AG10803 (cell line): ENCODE measurements at regions not wholly inside any gene's neighbourhood (a gene's known extent, or its start where the extent isn't known, plus 50 kb on each side); places are given as distances from the start of the nearest gene placed in this dataset.

ENCODE experiments used
- DNase-seq: peaks from one replicate; pipeline ENCODE4 v3.0.0; 2010; ENCODE audit warnings: low read depth
- H3K4me3 ChIP-seq: 2 replicates; pipeline ENCODE4 v1.5.1; 2011; ENCODE audit warnings: mild to moderate bottlenecking, low read length, control low read depth
- CTCF ChIP-seq: conservative IDR thresholded peaks from 2 replicates; pipeline ENCODE4 v1.5.1; 2011; ENCODE audit warnings: mild to moderate bottlenecking, low read length, control low read depth, inconsistent platforms

- no peak for DNase-seq
- H3K4me3 ChIP-seq = no peak overlapping the region
- no peak for TF ChIP-seq CTCF
These were observed 76.1 kb upstream of the PDK4 start for GRCh38 chr7:95672434-95672833.

GRCh38 chr7:95669513-95669912 is 73.2 kb upstream of the PDK4 start:
- no peak overlapping the region for H3K4me3 ChIP-seq
- no peak for DNase-seq
- no peak for TF ChIP-seq CTCF

GRCh38 chr7:95668504-95669018 is 72.2 kb upstream of the PDK4 start:
- TF ChIP-seq CTCF = no peak
- DNase-seq = no peak

GRCh38 chr7:95662987-95663386 is 66.7 kb upstream of the PDK4 start:
- H3K4me3 ChIP-seq = no peak overlapping the region
- no peak for DNase-seq
- no peak for TF ChIP-seq CTCF

More at GRCh38 chr7:95668504-95669018, 72.2 kb upstream of the PDK4 start:
- H3K4me3 ChIP-seq = no peak overlapping the region

- no peak overlapping the region for H3K4me3 ChIP-seq
- no peak for DNase-seq
- no peak for TF ChIP-seq CTCF
These were observed 63.7 kb upstream of the PDK4 start for GRCh38 chr7:95660023-95660434.

- no peak overlapping the region for H3K4me3 ChIP-seq
- TF ChIP-seq CTCF = no peak
- no peak for DNase-seq
These were observed 62.4 kb upstream of the PDK4 start for GRCh38 chr7:95658676-95659075.

GRCh38 chr7:95649546-95649945 is 53.2 kb upstream of the PDK4 start:
- no peak overlapping the region for H3K4me3 ChIP-seq
- no peak for TF ChIP-seq CTCF
- DNase-seq = no peak
